ENCODE measurements at regions not wholly inside any gene's neighbourhood (a gene's known extent, or its start where the extent isn't known, plus 50 kb on each side); places are given as distances from the start of the nearest gene placed in this dataset.

GRCh38 chr5:105803431-105803830 is 1867.3 kb downstream of the EFNA5 start:
- no peak overlapping the region for H3K4me3 ChIP-seq (ENCODE audit: low read depth, low read length, poor library complexity, severe bottlenecking)
- H3K4me2 ChIP-seq (ENCODE audit: low read length) = no peak overlapping the region
- H3K36me3 ChIP-seq (ENCODE audit: insufficient read depth, low read length) = no peaks in the 10 kb centered on the region
- no peak for TF ChIP-seq CTCF (IDR thresholded peaks at IDR 0.05; ENCODE audit: low read length)
- H3K4me1 ChIP-seq (ENCODE audit: insufficient read depth, low read length, severe bottlenecking) = no peaks in the 10 kb centered on the region
- no peak overlapping the region for H3K27ac ChIP-seq (ENCODE audit: low read depth, low read length, poor library complexity, severe bottlenecking)
- H3K27me3 ChIP-seq (ENCODE audit: insufficient read depth, low read length) = no peaks in the 10 kb centered on the region
- no peaks in the 10 kb centered on the region for H4K20me1 ChIP-seq (ENCODE audit: insufficient read depth, low read length)
- no peaks in the 10 kb centered on the region for H3K79me2 ChIP-seq (ENCODE audit: insufficient read depth, low read length)
- H3K9me3 ChIP-seq (ENCODE audit: low read length) = no peaks in the 10 kb centered on the region
- H3K9me2 ChIP-seq (ENCODE audit: low read depth, low read length) = no peaks in the 10 kb centered on the region
- no peak overlapping the region for H2AFZ ChIP-seq (ENCODE audit: low read length)
- no peak overlapping the region for H3K9ac ChIP-seq (ENCODE audit: low read length)
- no peaks in the 10 kb centered on the region for H3F3A ChIP-seq (ENCODE audit: insufficient read depth, low read length)

DNA sequence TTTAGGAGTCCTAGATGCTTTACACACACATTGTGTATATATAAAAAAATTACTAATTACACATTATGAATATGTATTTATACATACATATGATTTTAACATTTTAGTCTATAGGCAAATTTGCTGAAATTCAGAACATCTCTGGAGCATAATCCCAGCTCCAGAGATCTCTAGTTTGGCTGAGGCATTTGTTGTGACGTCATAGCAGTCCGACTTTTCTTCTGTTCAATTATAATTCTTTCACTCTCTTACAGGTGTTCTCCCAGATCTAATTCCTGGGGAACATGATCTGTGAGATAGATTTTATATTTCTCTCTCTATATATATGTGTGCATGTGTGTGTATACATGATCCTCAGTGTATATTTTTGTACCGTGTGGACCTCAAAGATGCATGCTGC is 1876.2 kb downstream of the EFNA5 start:
- Histone ChIP-seq H3K9ac (ENCODE audit: low read length) (no peak overlapping the region), H3K27me3 (ENCODE audit: insufficient read depth, low read length) (no peaks in the 10 kb centered on the region), H3K9me2 (ENCODE audit: low read depth, low read length) (no peaks in the 10 kb centered on the region), H3K4me2 (ENCODE audit: low read length) (no peak overlapping the region), H3F3A (ENCODE audit: insufficient read depth, low read length) (no peaks in the 10 kb centered on the region), H3K36me3 (ENCODE audit: insufficient read depth, low read length) (no peaks in the 10 kb centered on the region), H3K4me3 (ENCODE audit: low read depth, low read length, poor library complexity, severe bottlenecking) (no peak overlapping the region), H3K9me3 (ENCODE audit: low read length) (no peaks in the 10 kb centered on the region), H2AFZ (ENCODE audit: low read length) (no peak overlapping the region), H3K27ac (ENCODE audit: low read depth, low read length, poor library complexity, severe bottlenecking) (no peak overlapping the region), H3K4me1 (ENCODE audit: insufficient read depth, low read length, severe bottlenecking) (no peaks in the 10 kb centered on the region), H3K79me2 (ENCODE audit: insufficient read depth, low read length) (no peaks in the 10 kb centered on the region), H4K20me1 (ENCODE audit: insufficient read depth, low read length) (no peaks in the 10 kb centered on the region)
- TF ChIP-seq CTCF (IDR thresholded peaks at IDR 0.05; ENCODE audit: low read length) = no peak
- TF ChIP-seq EZH2 (IDR thresholded peaks at IDR 0.05; ENCODE audit: borderline replicate concordance, low read length) = no peak

- no peaks in the 10 kb centered on the region for H3K79me2 ChIP-seq (ENCODE audit: insufficient read depth, low read length)
- no peaks in the 10 kb centered on the region for H3K9me3 ChIP-seq (ENCODE audit: low read length)
- no peaks in the 10 kb centered on the region for H3K27me3 ChIP-seq (ENCODE audit: insufficient read depth, low read length)
- H3K9ac ChIP-seq (ENCODE audit: low read length) = no peak overlapping the region
- H3K27ac ChIP-seq (ENCODE audit: low read depth, low read length, poor library complexity, severe bottlenecking) = no peak overlapping the region
- H2AFZ ChIP-seq (ENCODE audit: low read length) = no peak overlapping the region
- TF ChIP-seq EZH2 (IDR thresholded peaks at IDR 0.05; ENCODE audit: borderline replicate concordance, low read length) (no peak), CTCF (IDR thresholded peaks at IDR 0.05; ENCODE audit: low read length) (no peak)
- H3F3A ChIP-seq (ENCODE audit: insufficient read depth, low read length) = no peaks in the 10 kb centered on the region
- no peak overlapping the region for H3K4me3 ChIP-seq (ENCODE audit: low read depth, low read length, poor library complexity, severe bottlenecking)
- no peaks in the 10 kb centered on the region for H3K36me3 ChIP-seq (ENCODE audit: insufficient read depth, low read length)
- H4K20me1 ChIP-seq (ENCODE audit: insufficient read depth, low read length) = no peaks in the 10 kb centered on the region
- H3K4me1 ChIP-seq (ENCODE audit: insufficient read depth, low read length, severe bottlenecking) = no peaks in the 10 kb centered on the region
- no peaks in the 10 kb centered on the region for H3K9me2 ChIP-seq (ENCODE audit: low read depth, low read length)
- no peak overlapping the region for H3K4me2 ChIP-seq (ENCODE audit: low read length)
These were observed 1881.5 kb downstream of the EFNA5 start for GRCh38 chr5:105789246-105789645.
